Prostate gland (tissue), 2 donors: ENCODE measurements at regions not wholly inside any gene's neighbourhood (a gene's known extent, or its start where the extent isn't known, plus 50 kb on each side); places are given as distances from the start of the nearest gene placed in this dataset.

Experiments used
- CTCF ChIP-seq, 4 experiments: fragments of 200-600 bp in 2 of 4; fragments of 450-650 bp in 2 of 4; sonication (generic) in 2 of 4; IDR thresholded peaks; 1 replicate in 3 of 4; 2 replicates in 1 of 4; pipeline ENCODE4 v1.5.1; 2016 to 2019; ENCODE audit warnings: antibody characterized with exemption in 4 of 4, mild to moderate bottlenecking in 2 of 4, moderate library complexity in 2 of 4
- POLR2AphosphoS5 ChIP-seq: sonication (generic); formaldehyde crosslinking; IDR thresholded peaks from one replicate; pipeline ENCODE4 v1.6.1; 2017; ENCODE audit warnings: antibody characterized with exemption

DNA sequence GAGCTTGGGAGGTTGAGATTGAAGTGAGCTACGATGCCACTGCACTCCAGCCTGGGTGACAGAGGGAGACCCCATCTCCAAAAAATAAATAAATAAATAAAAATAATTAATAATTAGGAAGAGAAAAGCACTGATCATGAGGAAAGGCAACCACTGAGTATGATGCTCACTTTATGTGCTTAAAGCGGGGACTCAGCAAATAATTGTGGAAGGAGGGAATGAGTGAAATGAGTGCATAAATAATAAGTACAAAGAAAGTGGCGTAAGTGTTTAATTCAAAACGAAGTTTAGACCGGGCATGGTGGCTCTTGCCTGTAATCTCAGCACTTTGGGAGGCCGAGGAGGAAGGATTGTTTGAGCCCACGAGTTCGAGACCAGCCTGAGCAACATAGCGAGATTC lies 94.9 kb upstream of the MKLN1 start:
- TF ChIP-seq CTCF (IDR thresholded peaks at IDR 0.05), result no peak
- no peak for TF ChIP-seq POLR2AphosphoS5
